ENCODE measurements at regions not wholly inside any gene's neighbourhood (a gene's known extent, or its start where the extent isn't known, plus 50 kb on each side); places are given as distances from the start of the nearest gene placed in this dataset.
"Not testable (repeated sequence)": the region's sequence is repeated elsewhere in the genome, so short reads cannot be mapped to it uniquely, and the experiment has no call there.

DNA sequence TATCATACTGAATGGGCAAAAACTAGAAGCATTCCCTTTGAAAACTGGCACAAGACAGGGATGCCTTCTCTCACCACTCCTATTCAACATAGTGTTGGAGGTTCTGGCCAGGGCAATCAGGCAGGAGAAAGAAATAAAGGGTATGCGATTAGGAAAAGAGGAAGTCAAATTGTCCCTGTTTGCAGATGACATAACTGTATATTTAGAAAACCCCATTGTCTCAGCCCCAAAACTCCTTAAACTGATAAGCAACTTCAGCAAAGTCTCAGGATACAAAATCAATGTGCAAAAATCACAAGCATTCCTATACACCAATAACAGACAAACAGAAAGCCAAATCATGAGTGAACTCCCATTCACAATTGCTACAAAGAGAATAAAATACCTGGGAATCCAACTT is 52.5 kb upstream of the CCDC71L start:
- not testable (repeated sequence) for DNase-seq

DNA sequence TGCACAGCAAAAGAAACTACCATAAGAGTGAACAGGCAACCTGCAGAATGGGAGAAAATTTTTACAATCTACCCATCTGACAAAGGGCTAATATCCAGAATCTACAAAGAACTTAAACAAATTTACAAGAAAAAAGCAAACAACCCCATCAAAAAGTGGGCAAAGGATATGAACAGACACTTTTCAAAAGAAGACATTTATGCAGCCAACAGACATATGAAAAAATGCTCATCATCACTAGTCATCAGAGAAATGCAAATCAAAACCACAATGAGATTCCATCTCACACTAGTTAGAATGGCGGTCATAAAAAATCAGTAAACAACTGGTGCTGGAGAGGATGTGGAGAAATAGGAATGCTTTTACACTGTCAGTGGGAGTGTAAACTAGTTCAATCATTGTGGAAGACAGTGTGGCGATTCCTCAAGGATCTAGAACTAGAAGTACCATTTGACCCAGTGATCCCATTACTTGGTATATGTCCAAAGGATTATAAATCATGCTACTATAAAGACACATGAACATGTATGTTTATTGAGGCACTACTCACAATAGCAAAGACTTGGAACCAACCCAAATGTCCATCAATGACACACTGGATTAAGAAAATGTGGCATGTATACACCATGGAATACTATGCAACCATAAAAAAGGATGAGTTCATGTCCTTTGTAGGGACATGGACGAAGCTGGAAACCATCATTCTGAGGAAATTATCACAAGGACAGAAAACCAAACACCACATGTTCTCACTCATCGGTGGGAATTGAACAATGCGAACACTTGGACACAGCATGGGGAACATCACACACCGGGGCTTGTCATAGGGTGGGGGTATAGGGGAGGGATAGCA is 53.9 kb upstream of the CCDC71L start:
- not testable (repeated sequence) for DNase-seq

DNA sequence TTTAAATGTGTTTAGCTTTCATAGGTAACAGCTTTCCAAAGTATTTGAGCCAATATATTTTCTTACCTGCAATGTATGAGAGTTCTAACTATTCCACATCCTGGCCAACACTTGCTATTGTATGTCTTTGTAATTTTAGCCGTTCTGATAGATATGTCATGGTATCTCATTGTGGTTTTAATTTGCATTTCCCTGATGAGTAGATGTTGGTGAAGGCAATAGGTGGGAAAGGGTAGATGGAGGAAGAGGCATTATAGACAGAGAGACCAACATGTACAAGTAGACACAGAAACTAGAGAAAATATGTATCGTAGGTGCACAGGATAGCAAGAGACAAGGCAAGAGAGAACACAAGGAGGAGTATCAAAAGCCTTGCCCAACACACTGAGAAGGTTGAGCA is 54.8 kb upstream of the CCDC71L start:
- DNase-seq: no peak

DNA sequence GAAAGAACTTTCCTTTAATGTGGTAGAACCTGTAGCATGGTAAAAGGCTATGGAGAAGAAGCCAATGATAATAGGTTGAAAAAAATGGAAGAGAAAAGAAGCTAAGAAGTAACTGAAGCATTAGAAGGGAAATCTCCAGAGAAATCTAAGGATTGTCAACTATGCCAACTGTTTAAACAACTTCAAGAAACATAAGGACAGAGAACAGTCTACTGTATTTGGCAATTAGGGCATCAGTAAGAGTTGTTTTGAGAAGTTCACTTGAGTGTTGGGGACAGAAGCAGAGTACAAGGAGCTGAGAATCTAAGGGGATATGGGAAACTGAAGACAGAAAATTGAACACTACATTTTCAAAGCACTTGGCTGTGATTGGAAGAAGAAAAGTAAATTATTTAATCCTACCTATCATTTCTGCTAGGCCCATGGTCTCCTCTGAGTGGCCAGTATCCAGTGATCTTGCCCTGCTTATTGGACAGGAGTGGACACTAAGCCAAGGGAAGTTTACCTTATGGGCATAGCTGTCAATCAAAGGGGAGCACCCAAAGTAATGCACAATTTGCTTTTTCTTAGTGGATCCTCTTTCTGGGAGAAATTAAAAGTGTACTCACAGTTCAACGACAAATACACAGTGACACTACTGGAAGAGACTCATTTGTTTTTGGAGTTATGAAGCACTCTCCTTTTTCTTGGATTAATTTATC is 56.4 kb upstream of the CCDC71L start:
- no peak for DNase-seq

DNA sequence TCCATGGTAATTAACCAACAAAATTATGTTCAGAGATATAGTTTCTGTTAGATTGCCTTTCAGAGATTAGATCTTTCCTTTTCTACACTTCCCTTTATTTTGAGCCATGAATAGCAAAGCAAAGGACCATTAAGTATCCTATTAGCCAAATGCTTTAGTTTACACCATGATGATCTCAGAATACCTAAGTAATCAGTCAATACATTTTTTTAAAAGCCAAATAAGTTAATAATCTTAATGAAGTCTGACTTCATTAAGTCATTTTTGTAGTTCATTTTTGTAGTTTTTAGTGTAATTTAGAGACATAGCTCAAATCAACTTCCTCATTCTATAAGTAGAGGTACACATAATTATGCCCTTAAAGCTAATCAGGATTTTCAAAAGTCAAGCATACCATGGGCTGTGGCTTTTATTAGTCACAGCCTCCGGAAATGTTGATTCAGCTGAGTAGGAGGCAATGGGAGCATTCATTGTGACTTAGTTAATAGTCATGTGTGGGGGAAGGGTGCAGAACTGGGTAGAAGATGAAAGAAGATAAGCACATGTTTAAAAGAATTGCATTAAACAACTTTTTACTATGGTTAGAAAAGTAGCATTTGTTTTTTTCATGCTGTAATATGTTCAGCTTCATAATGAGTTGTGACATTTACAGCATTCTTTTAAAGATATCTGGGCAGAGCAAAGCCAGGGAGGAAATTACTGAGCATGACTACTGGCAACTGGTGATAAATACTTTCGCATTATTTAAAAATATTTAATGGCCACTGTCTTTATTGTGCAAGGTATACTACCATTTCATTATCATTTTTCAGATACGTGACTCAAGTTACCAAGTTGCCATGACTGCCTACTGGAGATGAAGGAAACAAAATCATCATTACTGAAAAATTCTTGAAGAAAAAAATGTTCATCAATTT is 57.3 kb upstream of the CCDC71L start:
- DNase-seq: peak; percentile 67

DNA sequence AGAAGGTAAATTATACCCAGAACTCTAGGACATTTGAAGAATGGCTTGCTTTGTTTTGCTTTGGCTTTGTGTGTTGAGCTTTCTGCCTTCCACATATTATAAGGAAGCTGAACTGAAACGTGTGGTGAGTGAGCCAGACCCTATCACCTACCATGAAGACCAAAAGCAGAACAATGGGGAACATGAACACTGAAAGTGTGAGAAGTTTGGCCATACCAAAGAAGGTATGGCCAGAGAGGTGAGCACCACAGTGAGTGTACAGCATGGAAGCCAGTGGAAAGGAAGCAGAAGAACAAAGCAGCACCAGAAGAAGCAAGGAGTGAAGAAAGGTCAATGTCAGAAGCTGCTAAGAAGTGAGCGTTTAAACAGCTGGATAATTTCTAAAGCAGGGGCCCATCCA is 59.7 kb upstream of the CCDC71L start:
- no peak for DNase-seq

DNA sequence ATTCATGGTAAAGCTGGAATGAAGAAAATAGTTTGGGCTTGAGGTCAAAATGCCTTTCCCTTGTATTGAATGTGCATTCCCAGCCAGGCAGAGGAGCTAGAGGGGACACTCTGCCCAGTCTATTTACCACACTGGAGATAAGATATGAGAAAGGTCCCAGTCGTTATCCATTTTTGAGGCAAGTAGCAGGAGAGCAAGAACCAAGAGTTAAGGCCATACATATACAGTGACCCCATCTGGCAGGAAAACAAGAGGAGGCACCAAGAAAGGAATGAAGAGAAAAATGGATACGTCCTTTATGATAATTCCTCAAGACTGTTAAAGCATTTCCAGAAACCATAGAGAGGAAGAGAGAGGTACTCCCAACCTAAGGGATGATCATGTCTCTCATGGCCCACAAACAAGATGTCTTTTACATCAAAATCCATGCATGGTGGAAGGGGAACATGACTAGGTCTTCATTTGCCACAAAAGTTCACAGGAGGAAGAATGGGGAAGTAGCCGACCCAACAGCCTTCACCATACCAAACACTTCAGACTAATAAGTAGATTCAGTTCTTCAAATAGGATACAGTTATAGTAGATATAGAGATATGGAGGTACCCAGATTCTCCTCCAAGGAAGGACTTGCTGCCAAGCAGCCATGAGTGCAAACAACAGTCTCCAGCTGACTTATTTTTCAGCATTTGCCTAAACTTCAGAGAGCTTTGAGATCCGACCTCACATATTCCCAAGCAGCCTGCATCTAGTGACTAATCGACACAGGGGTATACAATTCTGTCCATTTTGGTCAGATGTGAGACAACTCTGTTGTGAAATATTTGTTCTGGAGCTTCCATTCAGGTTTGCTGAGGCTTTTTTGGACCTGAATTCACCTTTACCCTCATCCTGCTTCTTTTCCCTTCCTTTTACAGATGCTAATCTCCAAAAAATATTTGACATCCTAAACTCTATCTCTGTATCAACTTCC is 61.1 kb upstream of the CCDC71L start:
- no peak for DNase-seq

DNA sequence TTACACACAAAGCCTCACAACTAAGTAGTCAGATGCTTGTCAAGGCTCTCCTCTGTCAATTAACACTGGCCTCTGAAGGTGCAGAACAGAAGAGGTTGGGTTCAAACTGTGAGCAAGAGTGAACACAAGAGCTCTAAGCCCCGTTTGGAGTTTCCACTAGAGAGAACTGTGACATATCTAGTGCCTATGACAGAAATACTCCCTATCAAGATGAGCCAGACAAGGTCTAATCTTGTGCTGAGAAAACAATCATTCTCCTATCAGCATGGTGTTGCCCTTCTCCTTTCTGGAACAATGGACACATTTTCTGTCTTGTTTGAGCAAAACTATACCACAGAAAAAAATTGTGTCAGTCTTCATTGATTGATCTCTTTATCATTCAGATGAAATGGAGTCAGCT is 62.4 kb upstream of the CCDC71L start:
- DNase-seq: no peak

DNA sequence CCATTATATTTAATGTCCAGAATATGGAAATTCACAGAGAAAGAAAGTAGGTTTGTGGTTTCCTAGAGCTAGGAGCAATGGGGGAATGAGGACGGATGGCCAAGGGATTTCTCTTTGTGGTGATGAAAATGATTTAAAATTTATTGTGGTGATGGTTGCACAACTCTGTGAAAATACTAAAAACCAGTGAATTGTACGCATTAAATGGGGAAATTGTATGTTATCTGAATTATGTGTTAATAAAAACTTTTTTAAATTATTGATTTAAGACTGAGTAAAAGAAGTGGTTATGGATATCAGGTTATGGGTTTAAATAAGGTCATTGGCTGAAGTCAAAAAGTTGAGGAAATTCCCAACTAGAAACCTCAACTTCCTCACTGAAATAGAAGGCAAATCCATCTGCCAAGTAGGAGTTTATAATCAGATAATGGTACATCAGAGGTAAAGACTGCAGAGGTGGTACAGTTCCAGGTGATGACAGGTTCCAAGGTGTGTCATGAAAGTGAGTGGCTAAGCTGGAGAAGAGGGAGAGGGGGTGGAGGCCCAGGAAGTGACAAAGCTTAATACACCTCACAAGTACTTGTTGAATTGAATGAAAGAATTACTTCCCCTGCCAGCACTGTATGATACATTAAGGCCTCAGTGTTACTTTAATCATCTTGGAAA is 68.9 kb upstream of the CCDC71L start:
- DNase-seq: no peak

DNA sequence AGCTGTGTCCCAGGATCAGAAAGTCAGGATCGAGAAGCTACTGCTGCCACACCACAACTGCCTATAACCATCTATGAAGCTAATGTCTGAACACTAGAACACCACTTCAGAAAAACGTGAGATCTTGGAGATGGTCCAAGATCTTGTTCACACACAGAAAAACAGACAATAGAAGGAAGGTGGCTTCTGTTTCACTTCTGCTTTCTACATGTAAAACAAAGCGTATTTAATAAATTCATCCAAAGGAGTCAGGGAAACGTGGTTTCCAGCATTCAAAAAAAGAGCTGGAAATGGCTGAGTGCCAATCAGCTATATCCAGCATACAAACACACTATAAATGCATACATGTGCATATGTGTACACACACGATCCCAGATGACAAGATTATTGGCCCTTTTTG is 70.2 kb upstream of the CCDC71L start:
- DNase-seq: no peak

DNA sequence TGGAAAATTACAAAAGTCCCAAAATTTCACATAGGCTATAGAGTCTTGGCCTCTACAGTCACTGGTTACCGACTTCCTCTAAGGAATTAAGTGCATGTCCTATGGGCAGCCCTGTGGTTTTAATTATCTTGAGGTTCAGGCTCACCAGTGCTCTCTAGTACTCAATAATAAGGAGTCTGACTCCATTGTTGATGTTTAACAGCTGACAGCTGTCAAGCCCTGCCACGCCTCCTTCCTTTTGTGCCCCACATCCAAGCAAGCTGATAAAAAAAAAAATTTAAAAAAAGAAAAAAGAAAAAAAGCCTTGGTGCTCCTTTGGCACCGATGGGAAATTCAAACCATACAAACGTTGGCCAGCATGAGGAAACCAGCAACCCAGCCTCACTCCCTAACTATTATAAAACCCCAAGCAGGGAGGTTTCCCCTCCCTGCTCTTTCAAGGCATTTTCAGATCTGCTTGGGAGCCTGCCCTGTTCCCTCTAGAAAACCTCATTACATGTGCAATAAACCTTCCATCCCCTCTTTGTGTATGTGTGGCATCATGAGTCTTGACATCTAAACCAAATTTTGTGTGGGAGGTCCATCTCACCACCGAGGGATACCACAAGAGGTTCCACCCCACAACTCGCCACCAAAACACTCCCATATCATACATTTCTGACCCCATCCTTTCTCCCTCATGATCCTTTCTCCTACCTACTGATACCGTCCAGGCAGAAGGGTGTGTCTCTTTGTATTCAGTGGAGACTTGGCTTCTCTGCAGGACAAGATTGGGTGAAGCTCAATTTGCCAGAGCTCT is 70.9 kb upstream of the CCDC71L start:
- DNase-seq: no peak

DNA sequence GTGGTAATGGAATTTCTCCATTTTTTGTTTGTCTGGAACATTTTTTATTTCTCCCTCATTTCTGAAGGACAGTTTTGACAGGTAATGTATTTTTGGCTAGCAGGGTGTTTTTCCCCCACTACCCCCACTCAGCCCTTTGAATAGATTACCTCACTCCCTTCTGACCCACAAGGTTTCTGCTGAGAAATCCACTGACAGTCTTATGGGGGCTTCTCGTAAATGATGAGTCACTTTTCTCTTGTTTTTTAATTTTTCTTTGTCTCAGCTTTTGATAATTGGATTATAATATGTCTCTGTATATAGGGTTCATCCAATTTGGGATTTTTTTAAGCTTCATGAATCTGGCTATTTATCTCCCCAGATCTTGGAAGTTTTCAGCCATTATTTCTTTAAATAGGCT is 74.7 kb upstream of the CCDC71L start:
- no peak for DNase-seq

DNA sequence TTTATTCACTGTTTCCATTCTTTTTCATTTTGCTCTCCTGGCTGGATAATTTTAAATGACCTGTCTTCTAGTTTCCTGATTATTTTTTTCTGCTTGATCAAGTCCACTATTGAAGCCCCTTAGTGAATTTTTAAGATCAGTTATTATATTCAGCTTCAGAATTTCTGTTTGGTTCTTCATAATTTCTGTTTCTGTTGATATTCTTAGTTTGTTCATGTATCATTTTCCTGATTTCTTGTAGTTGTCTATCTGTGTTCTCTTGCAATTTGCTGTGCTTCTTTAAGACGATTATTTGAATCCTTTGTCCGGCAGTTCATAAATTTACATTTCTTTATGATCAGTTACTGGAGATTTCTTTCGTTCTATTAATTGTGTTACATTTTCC is 75.2 kb upstream of the CCDC71L start:
- DNase-seq: no peak

DNA sequence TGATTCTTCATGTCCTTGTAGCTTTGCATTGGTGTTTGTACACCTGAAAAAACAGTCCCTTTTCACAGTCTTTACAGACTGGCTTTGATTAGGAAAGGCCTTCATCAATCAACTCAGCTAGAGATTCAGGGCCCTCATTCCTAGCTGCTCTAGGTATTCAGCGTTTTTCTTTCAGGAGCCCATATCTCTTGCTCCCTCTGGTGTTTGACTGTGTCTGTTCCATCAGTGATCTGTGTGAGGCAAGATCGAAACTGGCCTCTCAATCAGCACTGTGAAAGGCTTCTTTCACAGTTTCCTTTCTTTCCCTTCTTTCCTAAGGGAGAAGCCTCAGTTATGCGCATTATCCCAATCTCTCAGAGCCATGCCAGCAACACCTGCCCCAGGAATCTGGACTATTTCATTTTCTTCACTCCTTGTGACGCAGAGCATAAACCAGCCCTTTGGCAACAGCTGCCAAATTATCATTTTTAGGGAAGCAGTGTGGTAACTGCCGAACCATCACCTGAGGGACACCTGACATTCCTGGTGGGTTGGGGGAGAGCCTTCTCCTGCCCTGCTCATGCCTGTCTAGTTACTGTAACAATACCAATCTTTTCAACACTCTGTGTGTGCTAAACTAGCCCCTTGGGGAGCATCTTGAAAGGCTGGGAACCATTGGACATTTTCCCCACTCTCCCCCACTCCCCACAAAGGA is 75.7 kb upstream of the CCDC71L start:
- DNase-seq: peak; percentile 49

DNA sequence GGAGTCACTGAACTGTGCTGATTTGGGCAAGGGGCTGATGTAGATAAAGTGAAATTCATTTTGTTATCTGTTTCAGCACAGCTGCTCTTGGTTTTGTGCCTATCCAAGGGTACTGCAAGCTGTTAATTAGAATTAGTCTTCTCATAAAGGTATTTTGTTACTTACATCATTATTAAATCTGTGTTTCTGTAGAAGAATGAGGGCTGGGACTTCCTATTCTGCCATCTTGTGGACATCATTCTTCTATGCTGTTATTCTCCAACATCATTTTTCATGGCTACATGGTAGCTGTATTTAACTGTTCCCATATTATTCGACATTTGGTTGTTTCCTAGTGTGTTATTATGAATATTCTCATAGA is 76.2 kb upstream of the CCDC71L start:
- no peak for DNase-seq

DNA sequence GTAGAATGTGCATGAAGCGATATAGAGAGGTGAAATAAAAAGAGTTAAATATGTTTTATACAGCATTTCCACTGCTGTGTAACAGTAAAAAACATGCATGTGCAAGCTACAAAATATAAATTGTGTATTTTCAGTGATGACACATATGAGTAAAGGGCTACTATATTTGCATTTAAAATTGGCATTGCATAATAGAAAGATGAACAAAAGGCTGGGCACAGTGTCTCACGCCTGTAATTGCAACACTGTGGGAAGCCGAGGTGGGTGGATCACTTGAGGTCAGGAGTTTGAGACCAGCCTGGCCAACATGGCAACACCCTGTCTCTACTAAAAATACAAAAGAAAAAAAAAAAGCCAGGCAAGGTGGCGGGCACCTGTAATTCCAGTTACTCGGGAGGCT is 79.8 kb upstream of the CCDC71L start:
- no peak for DNase-seq

DNA sequence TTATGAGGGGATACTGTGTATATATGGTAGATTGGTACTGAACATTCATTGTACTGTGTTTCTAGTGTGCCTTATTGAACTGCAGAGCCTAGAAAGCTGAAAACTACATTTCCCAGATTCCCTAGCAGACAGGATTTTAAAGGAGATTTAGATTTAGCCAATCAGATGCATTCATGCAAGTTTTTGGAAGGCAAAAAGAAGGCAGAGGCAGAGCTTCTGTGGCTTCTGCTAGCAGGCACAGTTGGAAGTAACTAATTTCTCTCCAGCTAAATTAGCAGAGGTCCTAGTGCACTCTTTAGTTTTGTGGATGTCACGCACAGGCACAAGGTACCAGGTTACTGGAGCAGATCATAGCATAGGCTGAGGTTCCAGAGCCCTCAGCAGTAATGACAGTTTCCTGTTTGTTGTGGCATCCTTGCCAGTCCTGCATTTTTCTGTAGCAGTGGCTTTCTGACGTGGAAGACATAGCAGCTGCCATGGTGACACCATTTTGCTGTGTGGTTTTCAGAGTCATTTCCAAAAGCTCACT is 83.7 kb upstream of the CCDC71L start:
- DNase-seq: no peak

DNA sequence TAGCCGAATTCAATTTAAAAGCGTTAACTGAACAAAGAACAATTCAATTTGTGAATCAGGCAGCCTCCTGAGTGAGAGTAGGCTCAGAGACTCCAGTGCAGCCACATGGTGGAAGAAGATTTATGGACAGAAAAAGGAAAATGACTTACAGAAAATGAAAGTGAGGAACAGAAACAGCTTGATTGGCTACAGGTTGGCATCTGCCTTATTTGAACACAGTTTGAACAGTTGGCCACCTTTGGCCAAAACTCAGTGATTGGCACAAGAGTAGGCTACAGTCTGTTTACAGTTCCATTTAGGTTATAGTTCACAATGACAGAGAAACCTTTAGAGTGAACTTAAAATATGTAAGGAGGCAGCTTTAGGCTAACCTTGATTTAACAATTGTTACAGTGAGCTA is 86.3 kb upstream of the CCDC71L start:
- not testable (repeated sequence) for DNase-seq

DNA sequence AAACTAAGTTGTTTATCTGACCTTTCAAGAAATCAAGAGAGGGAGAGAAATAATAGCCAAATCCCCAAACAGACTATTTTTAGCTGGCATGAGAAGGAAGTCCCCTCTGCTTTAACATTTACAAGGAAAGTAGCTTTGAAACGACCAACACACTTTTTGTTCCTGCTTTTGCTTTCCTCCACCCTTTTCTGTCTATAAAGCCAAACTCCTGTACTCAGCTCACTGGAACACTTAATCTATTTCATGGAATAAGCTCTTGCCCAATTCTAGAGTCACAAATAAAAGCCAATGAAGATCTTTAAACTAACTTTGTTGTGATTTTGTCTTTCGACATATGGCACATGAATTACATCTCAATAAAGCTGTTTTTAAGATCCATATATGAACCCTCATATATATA is 86.8 kb upstream of the CCDC71L start:
- no peak for DNase-seq

DNA sequence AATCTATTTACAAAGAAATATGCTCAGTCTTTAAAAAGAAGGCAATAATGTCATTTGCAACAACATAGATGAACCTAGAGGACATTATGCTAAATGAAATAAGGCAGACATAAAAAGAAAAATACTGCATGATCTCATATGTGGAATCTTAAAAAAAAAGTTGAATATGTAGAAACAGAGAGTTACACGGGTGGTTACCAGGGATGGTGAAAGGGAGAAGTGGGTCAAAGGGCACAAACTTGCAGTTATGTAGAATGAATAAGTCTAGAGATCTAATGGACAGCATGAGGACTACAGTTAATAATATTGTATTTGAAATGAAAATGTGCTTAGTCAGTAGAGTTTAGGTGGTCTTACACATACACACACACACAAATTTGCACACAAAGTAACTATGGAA is 88.2 kb upstream of the CCDC71L start:
- DNase-seq: no peak
